Neural progenitor cell (in vitro differentiated cells): ENCODE measurements at regions not wholly inside any gene's neighbourhood (a gene's known extent, or its start where the extent isn't known, plus 50 kb on each side); places are given as distances from the start of the nearest gene placed in this dataset.

ENCODE experiments used
- EZH2 ChIP-seq: fragments of 200-600 bp; sonication (generic); IDR thresholded peaks from 2 replicates; pipeline ENCODE4 v1.6.1; 2017; ENCODE audit warnings: antibody characterized with exemption, mild to moderate bottlenecking, moderate library complexity
- TF ChIP-seq, protein P1 (sequence below): fragments of 200-600 bp; sonication (generic); IDR thresholded peaks from 2 replicates; pipeline ENCODE4 v1.5.1; 2017; ENCODE audit warnings: antibody characterized with exemption, mild to moderate bottlenecking

DNA sequence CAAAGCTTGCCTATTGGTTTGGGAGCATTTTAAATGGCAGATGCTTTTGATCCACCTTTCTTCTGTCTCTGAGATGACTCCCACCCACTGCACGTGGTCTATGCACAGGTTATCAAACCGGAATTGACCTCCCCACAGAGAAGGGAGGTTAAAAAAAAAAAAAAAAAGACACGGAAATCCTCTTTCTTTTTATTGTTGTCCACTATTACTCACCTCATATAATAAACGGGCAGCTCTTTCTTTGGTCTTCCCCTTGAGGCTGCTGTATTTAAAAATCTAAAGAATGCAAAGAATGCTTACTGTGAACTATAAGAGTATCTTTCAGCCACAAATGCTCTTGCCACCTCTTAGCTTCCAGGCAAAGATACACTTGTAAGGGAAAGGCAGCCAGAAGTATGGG is 329.7 kb downstream of the NDFIP2 start:
- TF ChIP-seq, protein P1, sequence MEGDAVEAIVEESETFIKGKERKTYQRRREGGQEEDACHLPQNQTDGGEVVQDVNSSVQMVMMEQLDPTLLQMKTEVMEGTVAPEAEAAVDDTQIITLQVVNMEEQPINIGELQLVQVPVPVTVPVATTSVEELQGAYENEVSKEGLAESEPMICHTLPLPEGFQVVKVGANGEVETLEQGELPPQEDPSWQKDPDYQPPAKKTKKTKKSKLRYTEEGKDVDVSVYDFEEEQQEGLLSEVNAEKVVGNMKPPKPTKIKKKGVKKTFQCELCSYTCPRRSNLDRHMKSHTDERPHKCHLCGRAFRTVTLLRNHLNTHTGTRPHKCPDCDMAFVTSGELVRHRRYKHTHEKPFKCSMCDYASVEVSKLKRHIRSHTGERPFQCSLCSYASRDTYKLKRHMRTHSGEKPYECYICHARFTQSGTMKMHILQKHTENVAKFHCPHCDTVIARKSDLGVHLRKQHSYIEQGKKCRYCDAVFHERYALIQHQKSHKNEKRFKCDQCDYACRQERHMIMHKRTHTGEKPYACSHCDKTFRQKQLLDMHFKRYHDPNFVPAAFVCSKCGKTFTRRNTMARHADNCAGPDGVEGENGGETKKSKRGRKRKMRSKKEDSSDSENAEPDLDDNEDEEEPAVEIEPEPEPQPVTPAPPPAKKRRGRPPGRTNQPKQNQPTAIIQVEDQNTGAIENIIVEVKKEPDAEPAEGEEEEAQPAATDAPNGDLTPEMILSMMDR, result no peak
- TF ChIP-seq EZH2, result no peak
